HG03039 (cell line): ENCODE measurements at regions not wholly inside any gene's neighbourhood (a gene's known extent, or its start where the extent isn't known, plus 50 kb on each side); places are given as distances from the start of the nearest gene placed in this dataset.
"Not testable (repeated sequence)": the region's sequence is repeated elsewhere in the genome, so short reads cannot be mapped to it uniquely, and the experiment has no call there.

Source experiments
- ATAC-seq: cut with Tn5 transposase; IDR thresholded peaks from one replicate; pipeline ENCODE4 v1.9.1; 2021; ENCODE audit warnings: mild to moderate bottlenecking, moderate library complexity; ENCODE audit not compliant: unreplicated experiment

DNA sequence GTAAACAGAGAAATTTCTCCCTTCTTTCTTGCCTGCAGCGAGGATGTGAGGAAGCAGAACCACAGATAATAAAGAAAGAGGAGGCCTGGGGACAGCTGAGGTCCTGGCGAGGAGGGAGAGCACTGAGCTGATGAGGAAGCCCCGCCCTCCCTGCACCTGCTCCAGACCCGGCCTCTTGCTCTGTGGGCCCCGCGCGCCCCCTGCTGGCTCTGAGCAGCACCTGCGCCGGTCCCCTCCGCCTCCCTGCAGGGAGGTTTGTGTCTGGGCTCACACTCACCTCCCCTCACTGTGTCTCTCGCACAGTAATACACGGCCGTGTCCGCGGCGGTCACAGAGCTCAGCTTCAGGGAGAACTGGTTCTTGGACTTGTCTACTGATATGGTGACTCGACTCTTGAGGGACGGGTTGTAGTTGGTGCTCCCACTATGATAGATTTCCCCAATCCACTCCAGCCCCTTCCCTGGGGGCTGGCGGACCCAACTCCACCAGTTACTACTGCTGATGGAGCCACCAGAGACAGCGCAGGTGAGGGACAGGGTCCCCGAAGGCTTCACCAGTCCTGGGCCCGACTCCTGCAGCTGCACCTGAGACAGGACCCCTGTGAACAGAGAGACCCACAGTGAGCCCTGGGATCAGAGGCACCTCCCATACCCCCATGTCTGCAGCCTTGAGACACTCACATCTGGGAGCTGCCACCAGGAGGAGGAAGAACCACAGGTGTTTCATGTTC, 485.4 kb downstream of the TMEM121 start:
- ATAC-seq, result not testable (repeated sequence)

GRCh38 chr14:106012361-106012725, 486.0 kb downstream of the TMEM121 start:
- not testable (repeated sequence) for ATAC-seq

- no peak for ATAC-seq
Observed at GRCh38 chr14:106013879-106014376, 487.5 kb downstream of the TMEM121 start.

DNA sequence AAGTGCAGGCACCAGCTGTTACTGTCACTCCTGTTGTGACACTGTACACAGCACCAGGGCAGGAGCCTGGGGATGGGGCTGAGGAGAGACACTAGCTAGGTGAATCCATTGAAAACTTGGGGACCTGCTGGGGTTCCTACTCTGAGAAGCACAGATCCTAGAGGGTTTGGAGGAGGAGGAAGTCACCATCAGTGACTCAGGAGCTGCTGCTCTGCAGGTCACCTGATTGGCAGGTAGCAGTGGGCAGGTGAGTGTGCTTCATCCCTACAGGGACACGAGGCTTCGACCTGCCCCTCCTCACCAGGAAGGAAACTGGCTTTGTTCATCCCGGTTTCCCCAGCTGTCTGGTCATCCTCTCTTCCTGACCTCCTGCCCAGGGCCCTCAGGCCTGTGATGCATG, 491.6 kb downstream of the TMEM121 start:
- ATAC-seq, result not testable (repeated sequence)

DNA sequence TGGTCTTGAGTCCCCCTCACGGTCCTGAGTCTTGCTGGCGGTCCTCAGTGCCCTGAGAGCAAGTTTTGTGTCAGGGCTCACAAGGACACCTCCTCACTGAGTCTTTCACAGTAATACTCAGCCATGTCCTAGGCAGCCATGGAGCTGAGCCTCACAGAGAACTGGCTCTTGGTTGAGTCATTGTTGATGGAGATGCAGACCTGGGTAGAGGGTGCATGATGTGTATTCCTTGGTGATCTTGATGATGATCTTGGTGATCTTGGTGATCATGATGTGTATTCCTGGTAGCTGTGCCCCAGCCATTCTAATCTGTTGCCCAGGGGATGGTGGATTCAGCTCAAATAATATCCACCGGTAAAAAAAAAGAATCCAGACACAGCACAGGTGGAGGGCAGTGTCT, 495.4 kb downstream of the TMEM121 start:
- ATAC-seq, result no peak

GRCh38 chr14:106022648-106023047, 496.3 kb downstream of the TMEM121 start:
- ATAC-seq, result not testable (repeated sequence)

- ATAC-seq, result no peak
Observed at GRCh38 chr14:106023411-106023810, 497.0 kb downstream of the TMEM121 start.

- ATAC-seq, result no peak
Observed at GRCh38 chr14:106024983-106025604, 498.7 kb downstream of the TMEM121 start.

- ATAC-seq, result no peak
Observed at GRCh38 chr14:106026026-106026425, 499.6 kb downstream of the TMEM121 start.

- ATAC-seq, result not testable (repeated sequence)
Observed at GRCh38 chr14:106027759-106028158, 501.4 kb downstream of the TMEM121 start.

DNA sequence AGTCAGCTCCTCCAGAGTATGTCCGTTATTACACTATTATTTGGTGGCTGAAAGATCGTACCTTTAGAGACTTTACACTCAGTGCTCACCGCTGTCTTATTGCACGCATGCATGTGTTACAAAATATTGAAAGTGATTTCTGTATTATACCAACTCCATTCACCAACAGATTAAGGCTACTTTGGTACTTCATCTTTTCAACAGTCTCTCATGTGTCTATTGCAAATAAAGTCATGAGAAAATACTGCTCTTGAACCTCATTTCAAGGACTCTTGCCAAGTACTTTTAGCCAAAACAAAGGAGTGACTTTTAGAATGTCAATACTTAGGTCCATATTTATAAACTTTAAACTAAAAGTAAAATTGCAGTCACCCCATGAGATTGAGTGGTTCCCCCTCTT, 503.6 kb downstream of the TMEM121 start:
- ATAC-seq, result no peak

- no peak for ATAC-seq
Observed at GRCh38 chr14:106037380-106037779, 511.0 kb downstream of the TMEM121 start.

GRCh38 chr14:106038263-106038662, 511.9 kb downstream of the TMEM121 start:
- no peak for ATAC-seq

- no peak for ATAC-seq
Observed at GRCh38 chr14:106039400-106039799, 513.0 kb downstream of the TMEM121 start.

DNA sequence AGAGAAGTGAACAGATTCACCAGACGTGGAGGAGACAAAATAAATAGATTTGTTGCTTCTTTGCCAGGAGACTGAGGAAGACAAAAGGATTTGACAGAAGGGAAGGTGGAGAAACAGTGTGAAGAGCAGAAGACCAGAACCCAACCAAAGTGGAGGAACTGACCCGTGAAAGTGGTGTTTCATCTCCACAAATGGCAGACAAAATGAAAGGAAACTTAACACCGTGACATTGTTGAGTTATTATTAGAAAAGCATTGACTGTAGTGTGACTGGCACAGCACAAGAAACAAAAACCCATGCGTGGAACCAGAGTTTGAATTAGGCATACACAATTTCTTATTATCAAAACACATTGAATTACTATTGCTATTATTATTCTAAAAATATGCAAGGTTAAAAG, 518.1 kb downstream of the TMEM121 start:
- no peak for ATAC-seq

- no peak for ATAC-seq
Observed at GRCh38 chr14:106044949-106045596, 518.7 kb downstream of the TMEM121 start.

- no peak for ATAC-seq
Observed at GRCh38 chr14:106051796-106052195, 525.4 kb downstream of the TMEM121 start.

DNA sequence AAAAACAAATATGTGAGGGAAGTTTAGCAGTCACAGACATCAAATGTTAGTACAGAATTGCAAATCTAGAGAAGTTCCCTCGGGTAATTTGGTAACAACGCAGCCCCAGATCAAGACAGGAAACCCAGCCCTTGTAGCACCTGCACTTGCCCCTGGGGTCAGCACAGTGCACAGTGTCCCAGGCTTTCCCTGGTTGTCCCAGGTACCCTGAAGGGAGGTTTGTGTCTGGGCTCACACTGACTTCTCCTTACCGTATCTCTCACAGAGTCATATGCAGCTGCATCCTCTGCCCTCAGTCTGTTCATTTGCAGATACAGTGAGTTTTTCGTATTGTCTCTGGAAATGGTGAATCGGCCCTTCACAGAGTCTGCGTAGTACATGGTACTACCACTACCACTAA, 528.9 kb downstream of the TMEM121 start:
- no peak for ATAC-seq

- ATAC-seq, result no peak
Observed at GRCh38 chr14:106058342-106058741, 532.0 kb downstream of the TMEM121 start.

- ATAC-seq, result no peak
Observed at GRCh38 chr14:106060276-106060975, 534.0 kb downstream of the TMEM121 start.

DNA sequence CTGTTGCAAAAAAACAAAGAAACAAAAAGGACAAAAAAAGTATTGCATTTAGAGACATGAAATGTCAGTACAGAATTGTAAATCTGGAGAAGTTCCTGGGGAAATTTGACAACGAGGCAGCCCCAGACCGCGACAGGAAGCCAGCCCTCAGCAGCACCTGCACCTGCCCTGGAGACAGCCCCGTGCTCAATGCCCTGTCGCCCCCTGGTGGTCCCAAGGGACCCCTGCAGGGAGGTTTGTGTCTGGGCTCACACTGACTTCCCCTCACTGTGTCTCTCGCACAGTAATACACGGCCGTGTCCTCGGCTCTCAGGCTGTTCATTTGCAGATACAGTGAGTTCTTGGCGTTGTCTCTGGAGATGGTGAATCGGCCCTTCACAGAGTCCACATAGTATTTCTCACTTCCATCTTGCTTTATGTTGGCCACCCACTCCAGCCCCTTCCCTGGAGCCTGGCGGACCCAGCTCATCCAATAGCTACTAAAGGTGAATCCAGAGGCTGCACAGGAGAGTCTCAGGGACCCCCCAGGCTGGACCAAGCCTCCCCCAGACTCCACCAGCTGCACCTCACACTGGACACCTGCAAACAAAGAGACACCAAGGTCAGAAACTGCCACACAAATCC, 535.6 kb downstream of the TMEM121 start:
- not testable (repeated sequence) for ATAC-seq
